Endothelial cell of umbilical vein (primary cell): ENCODE measurements at regions not wholly inside any gene's neighbourhood (a gene's known extent, or its start where the extent isn't known, plus 50 kb on each side); places are given as distances from the start of the nearest gene placed in this dataset.

ENCODE experiments used
- BruUV-seq: library from RNA; stranded (reverse); fragments of 400-500 nt; replicated peaks from 2 replicates; lab custom pipeline; 2021; lab: Mats Ljungman, UMichigan
- CTCF ChIA-PET: fragments of 300-600, 350-600 bp; sonication (Branson Sonifier 250); formaldehyde crosslinking; loops from one replicate; lab custom pipeline; 2021; ENCODE audit warnings: antibody characterized with exemption, inconsistent platforms; lab: Charles Lee
- POLR2A ChIA-PET: fragments of 300-600, 350-600 bp; sonication (Branson Sonifier 250); formaldehyde crosslinking; loops from one replicate; lab custom pipeline; 2021; ENCODE audit warnings: antibody characterized with exemption, inconsistent platforms; lab: Charles Lee
- DNase-seq: peaks from one replicate; pipeline ENCODE4 v3.0.0-alpha.2; 2011; ENCODE audit warnings: low read depth, low spot score
- FAIRE-seq: peaks from 2 replicates; lab custom pipeline; 2011; peaks lifted over from hg19 to GRCh38; lab: Jason Lieb, UNC
- H2AFZ ChIP-seq: 2 replicates; pipeline ENCODE4 v1.6.0; 2012; ENCODE audit warnings: low read depth, low read length, control low read depth, inconsistent platforms
- H3K27ac ChIP-seq: 2 replicates; pipeline ENCODE4 v1.5.1; 2011; ENCODE audit warnings: low read depth, mild to moderate bottlenecking, control low read depth, low read length, moderate library complexity; ENCODE audit not compliant: insufficient read depth
- H3K27me3 ChIP-seq, 2 experiments: 2 replicates each; pipeline versions ENCODE4 v1.6.0 to v1.6.1; 2011; ENCODE audit warnings: low read length in 2 of 2, mixed read lengths in 1 of 2; ENCODE audit not compliant: control insufficient read depth in 2 of 2, insufficient read depth in 2 of 2
- H3K36me3 ChIP-seq, 2 experiments: 2 replicates in 1 of 2; 3 replicates in 1 of 2; pipeline ENCODE4 v1.5.1; 2011; ENCODE audit warnings: low read length in 2 of 2, mild to moderate bottlenecking in 1 of 2, moderate library complexity in 1 of 2; ENCODE audit not compliant: control insufficient read depth in 2 of 2, insufficient read depth in 2 of 2; ENCODE audit errors: extremely low read depth in 1 of 2
- H3K4me1 ChIP-seq: 3 replicates; pipeline ENCODE4 v1.5.1; 2011; ENCODE audit warnings: mild to moderate bottlenecking, low read length; ENCODE audit not compliant: control insufficient read depth, insufficient read depth; ENCODE audit errors: extremely low read depth
- H3K4me2 ChIP-seq: 2 replicates; pipeline ENCODE4 v1.6.1; 2011; ENCODE audit warnings: low read length, control low read depth, mixed read lengths; ENCODE audit not compliant: insufficient read depth
- H3K4me3 ChIP-seq, 3 experiments: fragments of 200-600 bp in 1 of 3; sonication (generic), shearing (Covaris generic) in 1 of 3; replicated peaks in 1 of 3; 2 replicates each; pipeline ENCODE4 v1.5.1; 2011 to 2016; ENCODE audit warnings: control low read depth in 3 of 3, low read length in 3 of 3, mild to moderate bottlenecking in 2 of 3, inconsistent platforms in 1 of 3, low read depth in 1 of 3, moderate library complexity in 1 of 3; ENCODE audit not compliant: insufficient read depth in 1 of 3
- H3K79me2 ChIP-seq: 2 replicates; pipeline ENCODE4 v1.6.0; 2012; ENCODE audit warnings: low read length, inconsistent platforms; ENCODE audit not compliant: control insufficient read depth, insufficient read depth
- H3K9ac ChIP-seq: replicated peaks from 2 replicates; pipeline ENCODE3; 2011; ENCODE audit warnings: low read length, control low read depth; ENCODE audit not compliant: insufficient read depth; ENCODE audit errors: extremely low read depth
- H3K9me1 ChIP-seq: replicated peaks from 3 replicates; pipeline ENCODE4 v1.6.0; 2011; ENCODE audit warnings: mild to moderate bottlenecking, low read length; ENCODE audit not compliant: control insufficient read depth, insufficient read depth; ENCODE audit errors: extremely low read depth
- H3K9me3 ChIP-seq: replicated peaks from 2 replicates; pipeline ENCODE4 v1.5.1; 2012; ENCODE audit warnings: low read length, inconsistent platforms; ENCODE audit not compliant: control insufficient read depth, insufficient read depth
- H4K20me1 ChIP-seq: replicated peaks from 2 replicates; pipeline ENCODE3; 2011; ENCODE audit warnings: mild to moderate bottlenecking, low read length; ENCODE audit not compliant: control insufficient read depth, insufficient read depth; ENCODE audit errors: extremely low read depth
- EZH2 ChIP-seq: IDR thresholded peaks from 2 replicates; pipeline ENCODE4 v1.6.1; 2012; ENCODE audit warnings: borderline replicate concordance, low read depth, mild to moderate bottlenecking, moderate library complexity, low read length, inconsistent platforms; ENCODE audit not compliant: severe bottlenecking
- FOS ChIP-seq: IDR thresholded peaks from 2 replicates; pipeline ENCODE4 v1.6.1; 2011; ENCODE audit warnings: mild to moderate bottlenecking, low read length, moderate library complexity, borderline replicate concordance; ENCODE audit not compliant: insufficient read depth
- GATA2 ChIP-seq: IDR thresholded peaks from 2 replicates; pipeline ENCODE4 v1.7.0; 2011; ENCODE audit warnings: low read depth, mild to moderate bottlenecking, moderate library complexity, mixed read lengths, low read length; ENCODE audit not compliant: insufficient read length, insufficient read depth
- JUN ChIP-seq: IDR thresholded peaks from 2 replicates; pipeline ENCODE4 v1.6.1; 2011; ENCODE audit warnings: borderline replicate concordance, low read depth; ENCODE audit not compliant: insufficient read length, insufficient read depth
- MYC ChIP-seq: IDR thresholded peaks from one replicate; pipeline ENCODE4 v1.6.1; 2011; ENCODE audit warnings: mild to moderate bottlenecking, low read depth, low read length
- POLR2A ChIP-seq: IDR thresholded peaks from 2 replicates; pipeline ENCODE4 v1.6.1; 2012; ENCODE audit warnings: low read depth, mild to moderate bottlenecking, control low read depth, low read length
- POLR2AphosphoS5 ChIP-seq: IDR thresholded peaks from 2 replicates; pipeline ENCODE4 v1.6.1; 2012; ENCODE audit warnings: low read depth, mild to moderate bottlenecking, control low read depth, low read length, moderate library complexity; ENCODE audit not compliant: insufficient read depth
- dilution Hi-C: fragments of 300-500 bp; cut with MboI; formaldehyde crosslinking; loops from one replicate; pipeline ENCODE4 v1.15.0; 2019; ENCODE audit warnings: low sequenced_read_pairs; ENCODE audit not compliant: extremely low pct_ligation_motif_present
- intact Hi-C: fragments of 100-400 bp; cut with micrococcal nuclease; formaldehyde crosslinking; loops from one replicate; pipeline ENCODE4 v1.10.0; 2022
- TF ChIP-seq, protein P1 (sequence below), 2 donors: IDR thresholded peaks; 1 replicate in 1 of 2; 2 replicates in 1 of 2; pipeline ENCODE4 v1.5.1; 2011; ENCODE audit warnings: low read length in 2 of 2, mild to moderate bottlenecking in 2 of 2, moderate library complexity in 2 of 2, control low read depth in 1 of 2, inconsistent platforms in 1 of 2, low read depth in 1 of 2; ENCODE audit not compliant: insufficient read depth in 1 of 2; ENCODE audit errors: extremely low read depth in 1 of 2
- TF ChIP-seq, protein P2 (sequence below): IDR thresholded peaks from 2 replicates; pipeline ENCODE4 v1.6.1; 2011; ENCODE audit not compliant: insufficient read depth, insufficient read length

DNA sequence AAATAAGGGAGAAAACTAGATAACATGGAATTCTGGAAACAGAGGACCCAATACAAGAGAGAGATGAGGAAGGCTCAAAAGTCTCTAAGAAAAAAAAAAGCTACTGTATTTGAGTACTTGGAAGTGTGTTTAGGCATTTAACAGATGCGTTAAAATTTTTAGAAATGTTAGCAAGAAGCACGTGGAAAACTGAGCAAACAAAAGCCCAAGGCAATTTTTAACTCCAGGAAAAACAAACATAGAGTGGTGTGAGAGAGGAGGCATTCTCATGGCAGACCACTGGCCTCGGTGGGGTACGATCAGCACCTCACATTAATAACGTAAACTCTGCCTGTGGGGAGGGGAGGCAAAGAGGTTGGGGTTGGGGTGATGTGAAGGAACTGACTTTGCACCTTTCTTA is 321.4 kb downstream of the GADD45G start:
- H3K27ac ChIP-seq, result no peak overlapping the region
- H3K9me3 ChIP-seq, result no peaks in the 10 kb centered on the region
- no peaks in the 10 kb centered on the region for H3K79me2 ChIP-seq
- ChIA-PET POLR2A (no interaction called here), CTCF (interaction anchor here (4.1 to 11.7 kb wide), 2 partner anchors 323 to 328 kb away, joined by 25 to 113 read pairs; partner anchors contain the start of gene GADD45G)
- no peak overlapping the region for H2AFZ ChIP-seq
- no TSS peak for BruUV-seq
- H3K4me2 ChIP-seq, result no peak overlapping the region
- DNase-seq (no peak), FAIRE-seq (no peak)
- H4K20me1 ChIP-seq, result no peaks in the 10 kb centered on the region
- dilution Hi-C loops (no loop called here), intact Hi-C loops (no loop called here)
- H3K27me3 ChIP-seq, result no peaks in the 10 kb centered on the region
- H3K9me1 ChIP-seq, result no peaks in the 10 kb centered on the region
- H3K4me3 ChIP-seq, result no peak overlapping the region
- H3K9ac ChIP-seq, result no peak overlapping the region
- peaks cover 6% of the 10 kb centered on the region for H3K4me1 ChIP-seq
- H3K36me3 ChIP-seq, result no peaks in the 10 kb centered on the region
- TF ChIP-seq GATA2, result no peak
- TF ChIP-seq EZH2, result no peak
- no peak for TF ChIP-seq POLR2AphosphoS5
- TF ChIP-seq MYC, result no peak
- TF ChIP-seq, protein P1, sequence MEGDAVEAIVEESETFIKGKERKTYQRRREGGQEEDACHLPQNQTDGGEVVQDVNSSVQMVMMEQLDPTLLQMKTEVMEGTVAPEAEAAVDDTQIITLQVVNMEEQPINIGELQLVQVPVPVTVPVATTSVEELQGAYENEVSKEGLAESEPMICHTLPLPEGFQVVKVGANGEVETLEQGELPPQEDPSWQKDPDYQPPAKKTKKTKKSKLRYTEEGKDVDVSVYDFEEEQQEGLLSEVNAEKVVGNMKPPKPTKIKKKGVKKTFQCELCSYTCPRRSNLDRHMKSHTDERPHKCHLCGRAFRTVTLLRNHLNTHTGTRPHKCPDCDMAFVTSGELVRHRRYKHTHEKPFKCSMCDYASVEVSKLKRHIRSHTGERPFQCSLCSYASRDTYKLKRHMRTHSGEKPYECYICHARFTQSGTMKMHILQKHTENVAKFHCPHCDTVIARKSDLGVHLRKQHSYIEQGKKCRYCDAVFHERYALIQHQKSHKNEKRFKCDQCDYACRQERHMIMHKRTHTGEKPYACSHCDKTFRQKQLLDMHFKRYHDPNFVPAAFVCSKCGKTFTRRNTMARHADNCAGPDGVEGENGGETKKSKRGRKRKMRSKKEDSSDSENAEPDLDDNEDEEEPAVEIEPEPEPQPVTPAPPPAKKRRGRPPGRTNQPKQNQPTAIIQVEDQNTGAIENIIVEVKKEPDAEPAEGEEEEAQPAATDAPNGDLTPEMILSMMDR (IDR thresholded peaks at IDR 0.05; ENCODE audit: extremely low read depth in 1 of 2, insufficient read depth in 1 of 2, low read depth in 1 of 2, low read length in 2 of 2), result no peak
- TF ChIP-seq, protein P2, sequence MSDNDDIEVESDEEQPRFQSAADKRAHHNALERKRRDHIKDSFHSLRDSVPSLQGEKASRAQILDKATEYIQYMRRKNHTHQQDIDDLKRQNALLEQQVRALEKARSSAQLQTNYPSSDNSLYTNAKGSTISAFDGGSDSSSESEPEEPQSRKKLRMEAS, result no peak
- TF ChIP-seq JUN, result no peak
- no peak for TF ChIP-seq POLR2A
- TF ChIP-seq FOS, result no peak
